PC-9 (cell line): ENCODE measurements at regions not wholly inside any gene's neighbourhood (a gene's known extent, or its start where the extent isn't known, plus 50 kb on each side); places are given as distances from the start of the nearest gene placed in this dataset.

Source experiments
- BruUV-seq: library from RNA; stranded (reverse); fragments of 400-500 nt; replicated peaks from 2 replicates; lab custom pipeline; 2021; lab: Mats Ljungman, UMichigan
- CTCF ChIA-PET: fragments of 300-600 bp; sonication (Branson Sonifier 250); formaldehyde crosslinking; loops from one replicate; lab custom pipeline; 2022; ENCODE audit warnings: antibody characterized with exemption; lab: Charles Lee
- POLR2A ChIA-PET: fragments of 300-600 bp; sonication (Branson Sonifier 250); formaldehyde crosslinking; loops from one replicate; lab custom pipeline; 2022; ENCODE audit warnings: antibody characterized with exemption; ENCODE audit not compliant: unreplicated experiment; lab: Charles Lee
- DNase-seq, 2 experiments: peaks; one replicate each; pipeline versions ENCODE4 v3.0.0 to v3.0.0-alpha.2; 2015 to 2022; ENCODE audit warnings: mixed read lengths in 1 of 2
- H2AFZ ChIP-seq: fragments of 200-600 bp; sonication (generic); 2 replicates; pipeline ENCODE4 v1.8.1; 2017; ENCODE audit warnings: antibody characterized with exemption
- H3F3A ChIP-seq: fragments of 200-600 bp; sonication (generic); 2 replicates; pipeline ENCODE4 v1.8.1; 2017; ENCODE audit warnings: antibody characterized with exemption, mild to moderate bottlenecking, low read depth; ENCODE audit not compliant: insufficient read depth
- H3K27ac ChIP-seq: fragments of 200-600 bp; sonication (generic); 2 replicates; pipeline ENCODE4 v1.6.1; 2016; ENCODE audit warnings: mixed run types
- H3K27me3 ChIP-seq: fragments of 200-600 bp; sonication (generic); 2 replicates; pipeline ENCODE4 v1.6.1; 2016; ENCODE audit warnings: low read depth, mixed run types; ENCODE audit not compliant: insufficient read depth
- H3K36me3 ChIP-seq: fragments of 200-600 bp; sonication (generic); 2 replicates; pipeline ENCODE4 v1.6.1; 2016; ENCODE audit warnings: low read depth, mixed run types
- H3K4me1 ChIP-seq: fragments of 200-600 bp; sonication (generic); replicated peaks from 2 replicates; pipeline ENCODE4 v1.6.1; 2016; ENCODE audit warnings: mixed run types; ENCODE audit not compliant: insufficient read depth
- H3K4me2 ChIP-seq: fragments of 200-600 bp; sonication (generic); 2 replicates; pipeline ENCODE4 v1.6.1; 2017; ENCODE audit warnings: mixed run types
- H3K4me3 ChIP-seq: fragments of 200-600 bp; sonication (generic); 2 replicates; pipeline ENCODE4 v1.6.1; 2016; ENCODE audit warnings: mixed run types
- H3K79me2 ChIP-seq: fragments of 200-600 bp; sonication (generic); 2 replicates; pipeline ENCODE4 v1.6.1; 2017; ENCODE audit warnings: low read depth, mixed run types
- H3K9me2 ChIP-seq: fragments of 200-600 bp; sonication (generic); 2 replicates; pipeline ENCODE4 v1.8.1; 2017; ENCODE audit warnings: mild to moderate bottlenecking; ENCODE audit not compliant: insufficient read depth
- H3K9me3 ChIP-seq: fragments of 200-600 bp; sonication (generic); 2 replicates; pipeline ENCODE4 v1.8.1; 2016; ENCODE audit warnings: low read depth; ENCODE audit not compliant: insufficient read depth
- H4K20me1 ChIP-seq: fragments of 200-600 bp; sonication (generic); 2 replicates; pipeline ENCODE4 v1.8.1; 2017; ENCODE audit not compliant: insufficient read depth
- CTCF ChIP-seq: fragments of 200-600 bp; sonication (generic); conservative IDR thresholded peaks from 2 replicates; pipeline ENCODE4 v1.6.1; 2017; ENCODE audit warnings: mixed run types, antibody characterized with exemption, mild to moderate bottlenecking, moderate library complexity
- EZH2 ChIP-seq: fragments of 200-600 bp; sonication (generic); IDR thresholded peaks from 2 replicates; pipeline ENCODE4 v1.8.0; 2017; ENCODE audit warnings: antibody characterized with exemption, low read depth
- intact Hi-C: fragments of 100-400 bp; cut with micrococcal nuclease; formaldehyde crosslinking; loops from one replicate; pipeline ENCODE4 v1.10.0; 2022; ENCODE audit not compliant: unreplicated experiment

DNA sequence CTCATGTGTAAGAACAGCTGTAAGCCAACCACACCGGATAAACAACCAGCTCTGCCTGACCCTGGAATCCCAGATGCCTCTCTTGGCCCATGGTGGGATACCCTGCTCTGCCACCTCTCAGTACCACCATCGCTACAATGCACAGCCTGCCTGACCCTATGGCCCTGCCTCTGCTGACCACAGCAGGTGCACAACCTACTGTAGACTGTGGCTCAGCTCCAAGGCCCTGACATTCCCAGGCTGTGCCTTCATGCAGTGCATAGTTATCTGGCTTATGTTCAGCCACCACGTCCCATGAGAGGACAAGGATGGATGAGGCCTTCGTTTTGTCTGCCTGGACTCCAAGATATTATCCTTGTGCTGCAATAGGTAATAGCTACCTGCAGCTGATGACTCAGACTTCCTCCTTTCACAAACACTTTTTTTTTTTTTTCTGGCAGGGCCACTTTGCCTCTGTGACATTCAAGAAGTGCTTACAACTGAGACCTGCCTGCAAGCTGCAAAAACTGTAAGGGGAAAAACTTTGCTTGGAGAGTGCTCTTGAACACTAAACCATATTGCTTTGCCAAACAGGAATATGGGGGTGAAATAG is 177.7 kb downstream of the URB2 start:
- peaks cover 8% of the 10 kb centered on the region; the same call in 1 of the 2 replicates for H3K9me3 ChIP-seq
- peak in 1 of 2 experiments; percentile 83 for DNase-seq
- H3K27me3 ChIP-seq: no peaks in the 10 kb centered on the region
- H3K4me3 ChIP-seq: no peak overlapping the region
- intact Hi-C loops: no loop called here
- BruUV-seq: no TSS peak
- H3K79me2 ChIP-seq: no peaks in the 10 kb centered on the region
- H3K9me2 ChIP-seq: no peaks in the 10 kb centered on the region
- no peaks in the 10 kb centered on the region for H4K20me1 ChIP-seq
- H3K27ac ChIP-seq: no peak overlapping the region
- H2AFZ ChIP-seq: no peak overlapping the region
- H3K36me3 ChIP-seq: no peaks in the 10 kb centered on the region
- CTCF ChIA-PET: no interaction called here
- POLR2A ChIA-PET: no interaction called here
- 0 out of 2 replicates have a peak, but pooled peaks cover 8% of the 10 kb centered on the region for H3F3A ChIP-seq
- H3K4me1 ChIP-seq: 0 out of 2 replicates have a peak, but pooled peaks cover 5% of the 10 kb centered on the region
- TF ChIP-seq CTCF (no peak), EZH2 (no peak)
- H3K4me2 ChIP-seq: no peak overlapping the region

DNA sequence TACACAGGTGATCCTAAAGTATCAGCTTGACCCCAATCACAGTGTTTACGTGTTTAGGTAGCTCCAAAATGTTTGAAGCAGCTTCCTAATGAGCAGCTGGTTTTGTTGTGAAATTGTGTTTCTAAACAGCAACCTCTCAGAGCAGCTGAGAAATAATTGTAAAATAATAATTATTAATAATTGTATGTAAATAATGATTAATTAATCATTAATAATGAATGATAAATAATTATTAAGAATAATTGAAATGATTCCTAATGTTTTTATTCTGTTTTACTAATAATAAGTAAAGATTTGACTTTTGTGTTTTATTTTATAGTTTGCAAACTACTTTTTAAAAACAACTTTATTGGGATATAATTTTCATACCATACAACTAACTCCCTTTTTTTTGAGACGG is 182.2 kb downstream of the URB2 start:
- Histone ChIP-seq H3K79me2 (no peaks in the 10 kb centered on the region), H3K36me3 (no peaks in the 10 kb centered on the region), H4K20me1 (no peaks in the 10 kb centered on the region), H2AFZ (no peak overlapping the region), H3K4me3 (no peak overlapping the region), H3K27ac (no peak overlapping the region), H3K4me1 (0 out of 2 replicates have a peak, but pooled peaks cover 4% of the 10 kb centered on the region), H3F3A (0 out of 2 replicates have a peak, but pooled peaks cover 8% of the 10 kb centered on the region), H3K27me3 (no peaks in the 10 kb centered on the region), H3K9me3 (peaks cover 15% of the 10 kb centered on the region), H3K4me2 (no peak overlapping the region), H3K9me2 (no peaks in the 10 kb centered on the region)
- POLR2A ChIA-PET: no interaction called here
- TF ChIP-seq CTCF: no peak
- TF ChIP-seq EZH2: no peak
- no TSS peak for BruUV-seq
- no peak for DNase-seq
- intact Hi-C loops: no loop called here
- CTCF ChIA-PET: no interaction called here

GRCh38 chr1:229810140-229810539 is 184.1 kb downstream of the URB2 start:
- Histone ChIP-seq H3K27ac (no peak overlapping the region), H3K79me2 (no peaks in the 10 kb centered on the region), H3K4me1 (no peaks in the 10 kb centered on the region), H3K4me2 (no peak overlapping the region), H3K9me2 (no peaks in the 10 kb centered on the region), H3K4me3 (no peak overlapping the region), H3K27me3 (no peaks in the 10 kb centered on the region), H4K20me1 (no peaks in the 10 kb centered on the region), H3K9me3 (peaks cover 9% of the 10 kb centered on the region), H2AFZ (no peak overlapping the region), H3K36me3 (no peaks in the 10 kb centered on the region), H3F3A (no peaks in the 10 kb centered on the region)
- BruUV-seq: no TSS peak
- intact Hi-C loops: no loop called here
- TF ChIP-seq EZH2 (no peak), CTCF (no peak)
- ChIA-PET POLR2A (no interaction called here), CTCF (no interaction called here)
- DNase-seq: no peak
